Globus pallidus (tissue), 1 donor: ENCODE measurements at regions not wholly inside any gene's neighbourhood (a gene's known extent, or its start where the extent isn't known, plus 50 kb on each side); places are given as distances from the start of the nearest gene placed in this dataset.
"Not testable (repeated sequence)": the region's sequence is repeated elsewhere in the genome, so short reads cannot be mapped to it uniquely, and the experiment has no call there.

Source experiments
- DNase-seq: peaks from one replicate; pipeline ENCODE4 v3.0.0-alpha.2; 2015; ENCODE audit warnings: low spot score

DNA sequence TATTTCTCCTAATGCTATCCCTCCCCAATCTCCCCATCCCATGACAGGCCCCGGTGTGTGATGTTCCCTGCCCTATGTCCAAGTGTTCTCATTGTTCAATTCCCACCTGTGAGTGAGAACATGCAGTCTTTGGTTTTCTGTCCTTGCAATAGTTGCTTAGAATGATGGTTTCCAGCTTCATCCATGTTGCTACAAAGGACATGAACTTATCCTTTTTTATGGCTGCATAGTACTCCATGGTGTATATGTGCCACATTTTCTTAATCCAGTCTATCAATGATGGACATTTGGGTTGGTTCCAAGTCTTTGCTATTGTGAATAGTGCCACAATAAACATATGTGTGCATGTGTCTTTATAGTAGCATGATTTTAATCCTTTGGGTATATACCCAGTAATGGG is 51.3 kb upstream of the RIOK2 start:
- not testable (repeated sequence) for DNase-seq

DNA sequence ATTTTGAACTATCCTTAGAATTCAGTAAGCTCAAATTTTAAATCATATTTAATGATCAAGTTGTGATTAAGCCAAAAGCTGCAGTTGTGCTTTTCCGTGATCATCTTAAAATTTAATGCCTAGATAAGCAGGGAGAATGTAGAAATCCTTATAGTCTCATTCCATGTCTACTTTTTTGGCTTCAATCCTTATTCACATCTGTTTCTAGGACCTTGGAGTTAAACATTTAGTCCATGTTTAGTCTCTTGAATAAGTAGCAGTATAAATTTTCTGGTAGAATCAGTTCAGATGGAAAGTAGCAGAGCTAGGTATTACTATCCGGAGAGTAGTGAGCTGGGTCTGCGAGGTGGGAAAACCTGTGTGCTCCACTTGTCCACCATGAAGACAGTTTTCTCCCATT is 59.3 kb upstream of the RIOK2 start:
- no peak for DNase-seq

DNA sequence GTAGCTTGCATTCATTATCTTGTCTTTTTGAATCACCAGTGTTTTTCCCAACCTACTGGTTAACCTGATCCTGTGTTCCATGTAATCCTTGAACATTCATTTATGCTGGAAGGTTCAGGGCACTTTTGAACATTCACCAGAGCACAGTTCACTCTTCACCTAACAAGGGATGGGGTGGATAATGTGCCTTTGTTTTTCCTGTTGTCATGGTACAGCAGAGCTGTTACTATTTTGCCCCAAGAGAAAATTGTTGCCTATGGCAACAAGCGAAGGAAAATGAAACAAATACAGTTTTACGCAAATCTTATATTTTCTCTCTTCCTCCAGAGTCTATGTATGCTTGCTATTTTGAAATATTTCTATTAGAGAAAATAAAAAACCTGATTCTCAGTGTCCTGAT is 60.3 kb upstream of the RIOK2 start:
- DNase-seq, result peak; percentile 19

DNA sequence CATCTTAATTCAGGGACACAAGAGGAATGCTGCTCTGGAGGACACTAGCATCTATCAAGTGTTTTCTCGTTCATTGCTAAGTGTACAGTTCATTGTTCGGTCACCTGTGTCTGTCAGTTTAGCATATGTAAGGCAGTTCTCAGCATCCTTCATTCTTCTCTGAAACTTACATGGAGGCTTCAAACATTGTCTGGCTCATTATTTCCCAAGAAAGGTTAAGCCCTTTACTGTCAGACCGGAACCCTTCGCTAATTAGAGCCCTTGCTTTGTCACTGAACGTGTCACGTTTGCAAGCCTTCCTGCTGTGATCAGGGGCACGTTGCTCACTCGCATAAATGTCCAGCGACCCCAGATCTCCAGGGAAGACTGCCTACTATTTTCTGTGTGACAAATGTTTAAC is 62.3 kb upstream of the RIOK2 start:
- DNase-seq, result no peak

DNA sequence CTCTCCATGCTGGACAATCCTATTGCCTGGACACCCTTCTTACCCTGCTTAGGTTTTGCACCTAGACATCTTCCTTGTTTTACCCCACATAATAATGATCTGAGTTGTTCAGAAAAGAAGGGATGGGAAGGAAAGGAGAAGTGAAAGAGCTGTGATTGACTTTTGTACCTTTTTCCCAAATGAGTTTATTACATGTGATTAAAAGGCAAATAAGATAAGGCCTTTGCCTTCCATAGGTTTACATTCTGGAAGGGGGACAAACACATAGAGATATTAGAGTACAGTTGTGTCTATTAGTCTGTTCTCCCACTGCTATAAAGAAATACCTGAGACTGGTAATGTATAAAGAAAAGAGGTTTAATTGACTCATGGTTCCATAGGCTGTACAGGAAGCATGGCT is 67.1 kb upstream of the RIOK2 start:
- DNase-seq, result no peak

DNA sequence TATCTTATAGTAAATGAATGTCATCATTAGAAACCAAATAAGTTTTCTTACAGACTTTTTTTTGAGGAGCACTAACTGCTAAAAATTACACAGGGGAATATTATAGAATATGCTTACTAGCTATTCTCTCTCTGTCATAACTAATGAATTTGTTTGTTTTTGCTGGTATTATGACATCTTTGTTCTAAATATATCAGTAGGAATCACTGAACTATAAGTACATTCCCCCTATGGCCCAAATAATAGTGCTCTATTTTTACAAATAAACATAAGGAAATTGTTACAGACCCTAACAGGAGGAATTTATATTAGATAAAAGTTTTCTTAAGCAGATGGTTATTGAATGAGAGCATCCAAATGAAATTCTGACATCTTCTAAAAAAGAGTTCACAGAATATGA is 83.0 kb upstream of the RIOK2 start:
- no peak for DNase-seq

DNA sequence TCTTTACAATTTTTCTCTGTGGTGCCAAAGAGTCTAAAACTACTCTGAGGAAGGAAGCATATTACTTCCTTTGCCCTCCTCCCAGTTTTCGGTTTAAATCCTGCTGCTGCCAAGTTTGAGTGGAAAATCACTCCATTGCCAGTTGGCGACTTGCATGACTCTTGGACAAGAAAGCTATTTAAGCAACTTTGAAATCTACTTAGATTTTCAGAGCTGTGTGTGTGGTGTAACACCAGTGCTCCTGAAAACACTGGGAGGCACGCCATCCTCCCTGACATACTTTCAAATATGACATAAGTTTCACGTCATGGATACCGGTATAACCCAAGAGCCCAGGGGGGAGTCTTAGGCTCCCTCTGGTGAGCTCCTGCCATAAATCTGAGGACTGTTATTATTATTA is 83.5 kb upstream of the RIOK2 start:
- DNase-seq, result peak; percentile 56

DNA sequence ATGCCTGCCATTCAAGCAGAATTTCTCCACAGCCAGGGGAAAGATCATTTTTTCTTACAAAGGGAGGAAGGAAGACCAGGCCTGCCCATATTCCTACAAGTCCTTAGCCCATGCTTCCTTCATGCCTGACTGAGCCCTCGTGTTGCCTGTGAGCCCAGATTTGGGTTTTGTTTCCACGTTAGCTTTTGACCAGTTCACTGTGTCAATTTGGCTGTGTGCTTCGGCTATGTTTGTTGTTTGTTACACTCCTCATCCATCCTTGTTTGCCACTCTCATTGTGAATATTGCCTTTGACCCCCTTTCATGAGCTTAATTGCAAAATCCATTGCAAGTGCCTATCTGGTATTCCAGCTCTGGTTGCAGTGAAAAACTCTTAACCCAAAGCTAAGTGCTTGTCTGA is 84.7 kb upstream of the RIOK2 start:
- DNase-seq, result peak; percentile 3

DNA sequence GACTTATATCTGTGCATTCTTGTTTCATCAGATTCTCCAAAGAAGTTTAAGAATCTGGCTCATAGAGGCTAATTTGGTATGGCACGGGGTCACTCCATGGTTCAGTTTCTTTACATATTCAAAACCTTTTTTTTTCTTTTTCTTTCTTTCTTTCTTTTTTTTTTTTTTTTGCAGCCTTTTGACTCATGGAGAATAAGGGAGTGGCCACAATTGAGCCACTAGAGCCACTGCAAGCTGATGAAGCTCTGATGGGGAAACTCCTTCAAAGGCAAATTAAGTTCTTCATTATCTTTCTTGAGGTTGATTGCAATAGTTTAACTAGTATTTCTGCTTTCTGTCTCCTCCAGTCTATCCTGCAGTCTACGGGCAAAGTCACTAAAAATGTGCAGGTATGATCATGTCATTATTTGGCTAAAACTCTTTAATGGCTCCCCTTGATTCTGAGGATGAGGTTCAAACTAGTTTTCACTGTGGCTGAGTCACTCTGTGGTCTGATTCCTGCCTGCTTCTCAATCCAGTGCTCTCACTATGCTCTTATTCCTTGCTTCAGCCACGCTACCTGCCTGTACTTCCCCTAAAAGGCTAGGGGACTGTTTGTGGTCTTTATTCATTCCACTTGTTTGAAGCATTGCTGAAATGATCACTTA is 93.5 kb upstream of the RIOK2 start:
- DNase-seq, result no peak

DNA sequence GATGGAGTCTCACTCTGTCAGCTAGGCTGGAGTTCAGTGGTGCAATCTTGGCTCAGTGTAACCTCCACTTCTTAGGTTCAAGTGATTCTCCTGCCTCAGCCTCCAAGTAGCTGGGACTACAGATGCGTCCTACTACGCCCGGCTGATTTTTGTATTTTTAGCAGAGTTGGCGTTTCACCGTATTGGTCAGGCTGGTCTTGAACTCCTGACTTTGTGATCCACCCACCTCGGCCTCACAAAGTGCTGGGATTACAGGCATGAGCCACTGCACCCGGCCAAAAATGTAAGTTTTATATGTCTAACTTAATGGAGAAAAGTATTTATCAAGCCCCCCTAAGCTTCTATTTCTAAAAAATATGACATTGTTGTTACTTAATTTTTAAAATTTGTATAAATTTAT is 98.2 kb upstream of the RIOK2 start:
- DNase-seq, result no peak

DNA sequence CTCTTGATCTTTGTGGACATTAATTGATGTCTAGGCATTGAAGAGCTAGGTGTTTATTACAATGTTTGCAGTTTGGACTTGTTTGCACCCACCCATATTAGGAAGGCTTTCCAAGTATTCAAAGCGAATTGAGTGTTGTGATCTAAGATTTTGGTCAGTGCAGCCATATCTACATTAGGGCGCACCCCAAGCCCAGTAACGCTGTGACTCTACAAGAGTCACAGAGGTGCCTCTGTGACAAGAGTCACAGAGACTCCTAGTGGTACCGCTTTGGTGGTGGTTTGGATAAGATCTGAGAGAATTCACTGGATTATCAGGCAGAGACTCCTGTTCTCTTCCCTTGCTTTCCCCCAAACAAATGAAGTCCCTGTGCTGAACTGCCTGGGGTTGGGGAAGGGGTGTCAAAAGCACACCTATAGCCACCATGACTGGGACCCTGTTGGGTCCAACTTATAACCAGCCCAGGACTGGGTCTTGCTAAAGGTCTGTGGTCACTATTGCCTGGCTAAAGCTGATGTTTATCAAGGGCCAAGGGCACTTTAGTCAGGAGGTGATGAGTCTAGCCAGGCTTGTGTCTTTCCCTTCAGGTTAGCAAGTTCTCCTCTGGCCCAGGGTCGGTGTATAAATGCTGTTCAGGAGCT is 114.1 kb upstream of the RIOK2 start:
- peak; percentile 42 for DNase-seq

DNA sequence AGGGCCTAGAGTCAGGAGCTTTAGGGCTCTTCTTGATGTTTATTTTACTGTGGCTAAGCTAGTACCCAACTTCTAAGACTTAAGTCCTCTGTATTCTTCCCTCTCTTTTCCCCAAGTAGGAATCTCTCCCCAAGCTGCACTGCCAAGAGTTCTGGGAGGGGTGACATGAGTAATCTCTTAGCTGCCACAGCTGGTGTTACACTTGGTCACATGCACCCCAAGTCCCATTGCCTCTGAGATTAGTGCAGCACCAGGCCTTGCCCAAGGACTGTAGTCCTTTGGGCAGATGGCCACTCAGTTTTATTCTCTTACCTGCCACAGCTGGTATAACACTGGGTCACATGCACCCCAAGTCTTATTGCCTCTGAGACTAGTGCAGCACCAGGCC is 114.7 kb upstream of the RIOK2 start:
- no peak for DNase-seq

DNA sequence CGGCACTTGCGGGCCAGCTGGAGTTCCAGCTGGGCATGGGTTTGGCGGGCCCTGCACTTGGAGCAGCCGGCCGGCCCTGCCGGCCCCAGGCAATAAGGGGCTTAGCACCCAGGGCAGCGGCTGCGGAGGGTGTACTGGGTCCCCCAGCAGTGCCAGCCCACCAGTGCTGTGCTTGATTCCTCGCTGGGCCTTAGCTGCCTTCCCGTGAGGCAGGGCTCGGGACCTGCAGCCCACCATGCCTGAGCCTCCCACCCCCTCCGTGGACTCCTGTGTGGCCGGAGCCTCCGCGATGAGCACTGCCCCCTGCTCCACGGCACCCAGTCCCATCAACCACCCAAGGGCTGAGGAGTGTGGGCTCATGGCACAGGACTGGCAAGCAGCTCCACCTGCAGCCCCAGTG is 118.1 kb upstream of the RIOK2 start:
- not testable (repeated sequence) for DNase-seq

DNA sequence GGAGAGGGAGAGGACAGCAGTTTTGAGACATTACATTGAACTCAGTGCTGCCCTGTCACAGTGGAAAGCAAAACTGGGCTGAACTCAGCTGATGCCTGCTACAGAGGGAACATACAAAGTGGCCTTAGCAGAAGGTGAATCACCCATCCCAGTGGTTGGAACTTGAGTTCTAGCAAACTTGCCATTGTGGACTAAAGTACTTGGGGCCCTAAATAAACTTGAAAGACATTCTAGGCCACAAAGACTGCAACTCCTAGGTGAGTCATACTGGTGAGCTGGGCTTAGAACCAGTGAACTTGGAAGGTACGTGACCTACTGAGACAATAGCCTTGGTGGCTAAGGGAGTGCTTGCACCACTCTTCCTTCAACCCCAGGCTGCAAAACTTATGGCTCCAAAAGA is 155.7 kb upstream of the RIOK2 start:
- no peak for DNase-seq

DNA sequence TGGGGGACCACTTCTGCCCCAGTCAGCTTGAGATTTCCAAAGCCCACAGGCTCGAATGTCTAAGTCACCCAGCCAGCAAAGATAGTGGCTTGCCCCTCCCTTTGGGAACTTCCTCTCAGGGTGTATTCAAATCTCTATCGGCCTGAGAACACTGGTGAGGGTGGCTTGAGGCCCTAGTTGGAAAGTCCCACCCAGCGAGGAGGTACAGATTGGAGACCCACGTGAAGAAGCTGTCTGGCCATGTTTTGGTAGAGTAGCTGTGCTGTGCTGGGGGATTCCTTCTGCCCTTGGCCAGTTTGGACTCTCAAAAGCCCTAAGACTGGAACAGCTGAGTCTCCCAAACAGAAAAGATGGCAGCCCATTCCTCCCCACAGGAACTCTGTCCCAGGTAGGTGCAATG is 172.7 kb upstream of the RIOK2 start:
- DNase-seq, result no peak

DNA sequence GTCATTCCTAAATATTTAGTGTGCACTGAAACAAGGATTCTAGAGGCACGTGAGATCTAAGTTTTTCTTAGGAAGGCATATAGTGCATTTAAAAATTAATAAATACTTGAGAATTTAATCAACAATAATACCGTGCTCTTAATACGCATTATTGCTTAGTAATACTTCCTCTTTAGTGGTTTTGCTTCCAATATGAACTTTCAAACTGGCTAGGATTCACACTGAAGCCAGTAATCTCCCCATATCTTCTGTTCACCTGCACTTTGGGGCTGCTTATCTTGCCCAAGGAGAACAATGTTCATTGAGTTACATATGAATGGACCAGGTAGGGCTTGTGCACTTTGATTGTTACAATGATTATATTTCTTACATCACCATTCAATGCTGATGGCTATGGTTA is 180.5 kb upstream of the RIOK2 start:
- no peak for DNase-seq

DNA sequence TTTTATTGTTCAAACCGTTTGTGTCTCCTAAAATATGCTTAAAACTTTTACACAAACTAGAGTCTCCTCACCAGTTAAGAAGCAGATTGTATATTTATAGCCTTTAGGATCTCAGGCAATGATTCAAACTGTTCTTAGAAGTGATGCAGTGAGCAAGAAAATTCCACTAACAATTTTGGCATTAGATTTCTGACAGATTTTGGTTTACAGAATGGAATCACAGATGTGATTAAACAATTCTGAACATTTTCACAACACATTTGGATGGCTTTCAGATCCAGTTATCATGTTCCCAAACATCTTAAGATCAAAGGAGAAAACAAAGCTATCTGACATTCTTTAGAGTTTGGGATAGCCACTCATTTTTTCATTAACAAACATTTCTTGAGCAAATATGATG is 181.7 kb upstream of the RIOK2 start:
- no peak for DNase-seq

DNA sequence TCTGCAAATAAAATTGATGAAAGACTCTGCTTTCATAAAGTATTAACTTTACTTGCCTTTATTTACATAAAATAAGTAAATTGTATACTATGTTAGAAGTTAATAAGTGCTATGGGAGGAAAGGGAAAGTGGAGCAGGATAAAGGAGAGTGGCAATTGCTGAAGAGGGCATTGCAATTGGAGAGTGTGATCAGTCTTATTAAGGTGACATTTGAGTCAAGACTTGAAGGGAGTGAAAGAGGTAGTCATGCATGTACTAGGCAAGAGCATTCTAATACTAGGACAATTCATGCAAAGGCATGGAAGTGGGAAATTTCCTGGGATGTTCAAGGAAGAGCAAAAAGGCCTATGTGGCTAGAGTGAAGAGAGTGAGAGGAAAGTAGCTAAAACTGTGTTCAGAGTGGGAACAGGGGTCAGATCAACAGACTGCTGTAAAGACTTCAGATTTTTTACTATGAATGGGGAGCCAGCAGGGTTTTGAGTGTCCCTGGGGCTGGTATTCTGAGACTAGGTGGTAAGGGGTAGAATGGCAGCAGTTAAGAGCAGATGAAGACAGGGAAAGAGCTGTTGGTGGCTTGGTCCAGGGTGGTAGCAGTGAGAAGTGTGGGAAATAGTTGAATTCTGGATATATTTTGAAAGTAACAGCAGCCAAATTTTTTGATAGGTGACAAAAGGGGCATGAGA is 182.3 kb upstream of the RIOK2 start:
- no peak for DNase-seq

DNA sequence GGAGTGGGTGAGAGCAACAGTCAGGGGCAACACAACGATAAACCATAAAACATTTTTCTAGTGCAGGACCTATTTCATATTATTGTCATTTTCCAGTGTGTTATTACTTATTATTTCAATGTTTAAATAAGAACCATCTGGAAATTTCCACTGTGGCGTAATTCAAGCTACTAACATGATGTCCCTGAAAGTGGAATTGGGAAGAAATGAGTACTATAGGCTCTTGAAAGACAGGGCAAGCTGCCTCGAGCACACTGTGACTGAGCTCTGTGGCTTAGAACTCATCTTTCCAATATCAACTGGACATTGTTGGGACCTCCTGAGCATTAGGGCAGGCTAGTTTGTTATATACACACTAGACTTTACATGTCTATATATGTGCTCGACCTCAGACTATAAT is 182.9 kb upstream of the RIOK2 start:
- DNase-seq, result no peak

DNA sequence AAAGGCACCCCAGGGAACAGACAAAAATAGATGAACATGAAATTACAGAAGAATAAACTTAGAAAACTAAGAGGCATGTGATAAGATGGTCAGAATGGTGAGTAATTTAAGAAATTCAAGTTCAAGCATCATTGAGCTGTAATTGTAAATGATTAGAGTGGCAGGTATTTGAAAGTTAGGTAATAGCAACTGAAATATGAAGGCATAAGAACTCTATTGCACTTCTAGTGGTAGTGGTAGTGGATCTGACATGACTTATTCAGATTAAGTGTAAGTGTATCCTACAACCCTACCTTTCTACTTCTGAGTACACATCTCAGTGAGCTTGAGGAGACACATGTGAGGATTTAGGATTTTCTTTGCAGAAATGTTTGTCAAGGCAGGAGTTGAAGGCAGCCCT is 192.9 kb upstream of the RIOK2 start:
- no peak for DNase-seq

DNA sequence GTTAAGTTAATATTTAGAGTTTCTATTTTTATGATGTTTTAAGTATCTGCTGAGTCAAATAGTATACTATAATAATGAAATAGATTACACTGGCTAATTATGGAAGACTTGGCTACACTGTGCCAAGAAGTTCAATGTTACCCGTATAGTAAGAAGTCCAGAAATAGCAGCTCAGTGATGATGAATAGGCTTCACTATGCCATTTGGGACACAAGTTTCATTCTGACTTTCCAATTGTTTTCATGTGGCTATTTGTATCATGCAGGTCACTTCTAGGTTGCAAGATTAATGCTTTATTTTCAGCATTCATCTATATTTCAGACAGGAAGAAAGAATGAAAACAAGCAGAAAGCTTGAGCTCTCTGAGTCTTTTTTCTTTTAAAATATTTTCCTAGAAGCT is 194.5 kb upstream of the RIOK2 start:
- no peak for DNase-seq

DNA sequence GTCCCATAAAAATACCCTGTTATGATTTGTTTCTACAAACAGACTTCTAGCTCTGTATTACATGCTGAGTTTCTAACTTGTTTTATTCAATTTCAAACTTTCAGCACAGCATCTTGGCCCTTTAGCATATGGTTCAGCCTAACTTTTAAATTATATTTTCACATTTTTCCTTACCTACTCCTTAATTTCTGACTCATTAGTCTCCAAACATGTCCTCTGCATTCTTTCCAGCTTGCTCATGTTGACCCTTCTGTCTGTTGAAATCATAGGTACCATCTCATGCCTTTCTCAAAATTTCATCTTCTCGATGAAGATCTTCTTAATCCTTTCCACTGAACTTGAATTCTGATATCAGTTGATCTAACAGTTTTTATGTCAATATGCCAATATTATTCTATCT is 200.9 kb upstream of the RIOK2 start:
- DNase-seq, result no peak

DNA sequence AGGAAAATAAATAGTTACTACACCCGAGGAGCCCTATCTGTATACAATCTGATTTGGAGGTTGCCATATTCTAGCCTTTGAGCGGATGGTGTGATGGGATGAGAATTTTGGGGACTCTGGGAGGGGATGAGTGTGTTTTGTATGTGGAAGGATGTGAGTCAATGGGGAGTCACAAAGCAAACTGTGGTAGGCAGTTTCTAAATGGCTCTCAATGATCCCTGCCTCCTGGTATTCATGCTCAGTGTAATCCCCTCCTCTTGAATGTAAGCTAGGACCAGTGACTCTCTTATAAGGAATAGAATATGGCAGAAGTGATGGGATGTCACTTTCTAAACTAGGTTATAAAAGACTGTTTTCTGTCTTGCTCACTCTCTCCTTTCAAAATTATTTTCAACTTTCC is 205.7 kb upstream of the RIOK2 start:
- no peak for DNase-seq

DNA sequence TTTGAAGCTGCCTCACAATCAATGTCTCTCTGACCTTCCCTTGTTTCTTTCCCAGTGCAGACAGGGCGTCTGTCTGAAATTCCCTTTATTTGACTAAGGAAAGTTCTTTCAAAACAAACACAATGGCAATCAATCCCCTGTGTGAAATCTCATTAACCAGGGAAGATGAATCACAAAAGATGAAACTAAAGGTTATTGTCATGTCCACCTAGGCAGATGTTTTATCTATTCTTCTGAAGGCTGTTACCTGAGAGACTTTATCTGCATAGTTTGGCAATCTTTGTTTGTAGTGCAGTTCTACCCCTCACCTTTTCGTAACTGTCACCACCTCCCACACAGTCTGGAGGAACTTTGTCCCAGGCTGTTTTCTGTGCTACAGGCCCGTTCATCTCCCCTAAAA is 217.5 kb upstream of the RIOK2 start:
- no peak for DNase-seq
